Activated CD4-positive, alpha-beta T cell treated with anti-CD3 and anti-CD28 coated beads for 36 hours (primary cell): ENCODE measurements at regions not wholly inside any gene's neighbourhood (a gene's known extent, or its start where the extent isn't known, plus 50 kb on each side); places are given as distances from the start of the nearest gene placed in this dataset.

ENCODE experiments used
- ATAC-seq: fragments of 200-7000 bp; cut with Tn5 transposase; one replicate; pipeline ENCODE4 v1.10.0; 2021; ENCODE audit warnings: mild to moderate bottlenecking, moderate library complexity
- CTCF ChIA-PET: fragments of 350-600 bp; sonication (Branson Sonifier 250); formaldehyde crosslinking; loops from one replicate; lab custom pipeline; 2021; ENCODE audit warnings: antibody characterized with exemption; lab: Charles Lee
- POLR2A ChIA-PET: fragments of 350-600 bp; sonication (Branson Sonifier 250); formaldehyde crosslinking; loops from one replicate; lab custom pipeline; 2021; ENCODE audit warnings: antibody characterized with exemption, inconsistent platforms; lab: Charles Lee
- DNase-seq: peaks from one replicate; pipeline ENCODE4 v3.0.0-alpha.2; 2020
- H3K27ac Mint-ChIP-seq: one replicate; pipeline ENCODE4 v1.8.0; 2021; ENCODE audit warnings: mixed read lengths
- H3K27me3 Mint-ChIP-seq: one replicate; pipeline ENCODE4 v1.8.0; 2021; ENCODE audit warnings: mixed read lengths
- H3K36me3 Mint-ChIP-seq: one replicate; pipeline ENCODE4 v1.8.0; 2021; ENCODE audit warnings: low read depth, mixed read lengths
- H3K4me1 Mint-ChIP-seq: one replicate; pipeline ENCODE4 v1.8.0; 2021; ENCODE audit warnings: mixed read lengths
- H3K4me3 Mint-ChIP-seq: one replicate; pipeline ENCODE4 v1.8.0; 2021; ENCODE audit warnings: mild to moderate bottlenecking, moderate library complexity, mixed read lengths
- H3K9me3 Mint-ChIP-seq: one replicate; pipeline ENCODE4 v1.8.0; 2021; ENCODE audit warnings: low read depth, mixed read lengths
- intact Hi-C, 2 experiments: fragments of 100-400 bp; cut with DNase I in 1 of 2; cut with micrococcal nuclease in 1 of 2; formaldehyde crosslinking; loops; one replicate each; pipeline versions ENCODE4 v1.14.2 to v1.15.1; 2022 to 2024; cut with DNase I, micrococcal nuclease

- Mint-ChIP-seq H3K27me3 (no peaks in the 10 kb centered on the region), H3K4me3 (no peak overlapping the region), H3K36me3 (no peaks in the 10 kb centered on the region), H3K4me1 (no peaks in the 10 kb centered on the region), H3K9me3 (peaks cover 4% of the 10 kb centered on the region), H3K27ac (no peak overlapping the region)
- ChIA-PET CTCF (no interaction called here), POLR2A (no interaction called here)
- ATAC-seq (no peak), DNase-seq (no peak)
- intact Hi-C loops, result no loop called here
Observed at GRCh38 chr5:125582352-125582751, 835.9 kb upstream of the ZNF608 start.

DNA sequence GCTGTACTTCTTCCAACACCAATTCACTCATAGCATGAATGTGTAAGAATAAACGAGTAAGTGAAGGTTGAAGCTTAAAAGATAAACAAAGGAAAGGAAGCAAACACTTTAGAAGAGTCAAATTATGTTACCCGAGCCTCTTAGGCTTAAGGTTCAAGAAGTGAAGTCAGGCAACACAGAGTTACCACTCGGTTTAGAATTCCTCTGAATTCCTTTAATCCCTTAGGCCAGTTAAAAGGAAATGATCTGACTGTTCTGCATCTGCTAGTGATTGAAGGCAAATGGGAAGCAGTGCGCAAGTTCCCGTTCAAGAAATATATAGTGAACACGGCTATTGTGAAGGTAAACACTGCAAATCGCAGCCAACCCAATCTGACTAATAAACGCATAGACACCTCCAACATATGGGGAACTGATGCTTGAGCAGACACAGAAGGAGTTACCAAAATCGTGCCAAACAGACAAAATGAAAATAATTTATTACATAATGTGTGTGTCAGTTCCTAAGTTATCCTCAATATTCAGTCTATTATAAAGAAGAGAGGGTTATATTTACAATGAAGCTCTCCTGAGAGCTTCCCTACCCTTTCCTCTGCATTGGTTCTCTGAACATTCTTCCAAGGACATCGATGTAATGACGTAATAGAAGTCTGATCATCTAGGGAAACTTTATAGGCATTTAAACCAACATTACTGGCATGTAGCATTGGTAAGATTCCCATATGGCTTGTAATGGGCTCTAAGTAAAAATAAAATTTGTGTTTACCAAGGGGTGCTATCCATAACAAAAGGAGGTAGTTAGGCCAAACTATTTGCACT lies 837.1 kb upstream of the ZNF608 start:
- DNase-seq (no peak), ATAC-seq (no peak)
- Mint-ChIP-seq H3K4me3 (no peak overlapping the region), H3K4me1 (no peaks in the 10 kb centered on the region), H3K27me3 (no peaks in the 10 kb centered on the region), H3K27ac (no peak overlapping the region), H3K9me3 (peaks cover 4% of the 10 kb centered on the region), H3K36me3 (no peaks in the 10 kb centered on the region)
- ChIA-PET CTCF (no interaction called here), POLR2A (no interaction called here)
- intact Hi-C loops, result no loop called here

- H3K27me3 Mint-ChIP-seq, result no peaks in the 10 kb centered on the region
- ChIA-PET CTCF (no interaction called here), POLR2A (no interaction called here)
- peaks cover 4% of the 10 kb centered on the region for H3K9me3 Mint-ChIP-seq
- no peaks in the 10 kb centered on the region for H3K4me1 Mint-ChIP-seq
- ATAC-seq (no peak), DNase-seq (no peak)
- H3K4me3 Mint-ChIP-seq, result no peak overlapping the region
- no peaks in the 10 kb centered on the region for H3K36me3 Mint-ChIP-seq
- H3K27ac Mint-ChIP-seq, result no peak overlapping the region
- intact Hi-C loops, result no loop called here
Observed at GRCh38 chr5:125584140-125584520, 837.7 kb upstream of the ZNF608 start.

GRCh38 chr5:125587631-125588030 lies 835.6 kb upstream of the GRAMD2B start:
- DNase-seq, result no peak
- no peak overlapping the region for H3K27ac Mint-ChIP-seq
- no peaks in the 10 kb centered on the region for H3K36me3 Mint-ChIP-seq
- H3K9me3 Mint-ChIP-seq, result peaks cover 7% of the 10 kb centered on the region
- H3K4me1 Mint-ChIP-seq, result no peaks in the 10 kb centered on the region
- no peak overlapping the region for H3K4me3 Mint-ChIP-seq
- intact Hi-C loops, result no loop called here
- CTCF ChIA-PET, result no interaction called here
- no peak for ATAC-seq
- no peaks in the 10 kb centered on the region for H3K27me3 Mint-ChIP-seq
- POLR2A ChIA-PET, result no interaction called here

DNA sequence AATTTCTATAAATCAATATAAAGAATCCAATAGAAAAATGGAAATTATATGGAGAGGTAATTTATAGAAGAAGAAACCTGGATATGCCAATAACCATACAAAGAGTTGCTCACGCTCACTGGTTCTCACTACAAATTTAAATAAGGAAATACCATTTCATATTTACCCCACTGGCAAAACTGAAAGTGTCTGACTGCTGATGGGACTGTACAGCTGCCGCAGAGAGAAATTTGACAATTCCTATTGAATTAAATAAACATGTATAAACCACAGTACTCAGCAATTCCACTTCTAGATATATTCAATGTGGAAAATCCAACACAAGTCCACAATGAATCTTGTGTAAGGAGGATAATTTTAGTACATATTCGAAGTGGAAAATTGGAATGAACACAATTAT lies 830.4 kb upstream of the GRAMD2B start:
- no peaks in the 10 kb centered on the region for H3K4me1 Mint-ChIP-seq
- intact Hi-C loops, result no loop called here
- H3K36me3 Mint-ChIP-seq, result no peaks in the 10 kb centered on the region
- DNase-seq (no peak), ATAC-seq (no peak)
- POLR2A ChIA-PET, result no interaction called here
- no peaks in the 10 kb centered on the region for H3K27me3 Mint-ChIP-seq
- CTCF ChIA-PET, result interaction anchor here (1.0 kb wide), 1 partner anchor 13 kb away, joined by 3 read pairs; no protein-coding TSS in a partner anchor
- H3K27ac Mint-ChIP-seq, result no peak overlapping the region
- H3K4me3 Mint-ChIP-seq, result no peak overlapping the region
- H3K9me3 Mint-ChIP-seq, result peaks cover 3% of the 10 kb centered on the region

- no peaks in the 10 kb centered on the region for H3K4me1 Mint-ChIP-seq
- no peaks in the 10 kb centered on the region for H3K27me3 Mint-ChIP-seq
- ATAC-seq (no peak), DNase-seq (no peak)
- no peak overlapping the region for H3K4me3 Mint-ChIP-seq
- ChIA-PET CTCF (no interaction called here), POLR2A (no interaction called here)
- H3K9me3 Mint-ChIP-seq, result peaks cover 3% of the 10 kb centered on the region
- intact Hi-C loops, result no loop called here
- no peaks in the 10 kb centered on the region for H3K36me3 Mint-ChIP-seq
- H3K27ac Mint-ChIP-seq, result no peak overlapping the region
Observed at GRCh38 chr5:125595095-125595494, 828.1 kb upstream of the GRAMD2B start.

DNA sequence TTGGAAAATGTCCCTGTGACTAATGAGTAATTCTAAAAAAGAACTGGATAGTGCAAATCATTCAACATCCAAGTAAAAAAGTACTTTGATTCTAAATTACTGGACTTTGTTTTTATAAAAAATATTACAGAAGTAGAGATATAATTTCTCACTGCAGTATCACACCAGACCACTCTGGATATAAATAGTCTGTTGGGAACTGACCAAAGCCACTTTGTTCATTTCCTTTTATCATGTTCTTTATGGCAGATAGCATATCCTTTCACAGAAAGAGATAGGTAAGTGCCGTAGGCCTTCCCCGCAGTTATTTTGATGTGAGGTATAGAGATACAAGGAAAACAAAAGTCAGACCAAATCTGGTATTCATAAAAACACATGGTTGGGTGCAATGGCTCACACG lies 827.4 kb upstream of the GRAMD2B start:
- ATAC-seq (no peak), DNase-seq (no peak)
- POLR2A ChIA-PET, result no interaction called here
- no peak overlapping the region for H3K27ac Mint-ChIP-seq
- H3K36me3 Mint-ChIP-seq, result no peaks in the 10 kb centered on the region
- CTCF ChIA-PET, result no interaction called here
- no peaks in the 10 kb centered on the region for H3K4me1 Mint-ChIP-seq
- intact Hi-C loops, result no loop called here
- H3K27me3 Mint-ChIP-seq, result no peaks in the 10 kb centered on the region
- no peaks in the 10 kb centered on the region for H3K9me3 Mint-ChIP-seq
- no peak overlapping the region for H3K4me3 Mint-ChIP-seq

GRCh38 chr5:125597338-125597737 lies 825.9 kb upstream of the GRAMD2B start:
- no peak overlapping the region for H3K4me3 Mint-ChIP-seq
- intact Hi-C loops, result no loop called here
- no peak overlapping the region for H3K27ac Mint-ChIP-seq
- H3K9me3 Mint-ChIP-seq, result no peaks in the 10 kb centered on the region
- DNase-seq (no peak), ATAC-seq (no peak)
- H3K4me1 Mint-ChIP-seq, result no peaks in the 10 kb centered on the region
- CTCF ChIA-PET, result no interaction called here
- POLR2A ChIA-PET, result no interaction called here
- H3K27me3 Mint-ChIP-seq, result no peaks in the 10 kb centered on the region
- no peaks in the 10 kb centered on the region for H3K36me3 Mint-ChIP-seq

DNA sequence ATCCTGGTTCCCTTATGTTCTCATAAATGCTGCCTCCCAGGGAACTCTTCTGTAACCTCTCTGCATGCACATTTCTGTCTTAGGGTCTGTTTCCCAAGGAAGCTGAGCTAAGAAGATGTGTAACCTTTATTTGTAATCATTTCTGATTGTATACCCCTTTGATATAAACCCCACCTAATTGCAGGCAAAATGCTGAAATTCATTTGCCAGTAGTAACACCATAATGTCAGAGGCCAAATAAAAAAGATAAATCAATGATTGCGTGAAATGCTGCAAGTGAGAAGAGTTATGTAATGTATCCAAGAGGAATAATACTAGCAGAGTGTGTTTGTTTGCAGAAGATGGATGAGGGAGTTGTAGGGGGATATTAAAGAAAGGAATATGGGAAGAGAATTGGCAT lies 822.6 kb upstream of the GRAMD2B start:
- Mint-ChIP-seq H3K27me3 (no peaks in the 10 kb centered on the region), H3K36me3 (no peaks in the 10 kb centered on the region), H3K4me1 (no peaks in the 10 kb centered on the region), H3K9me3 (no peaks in the 10 kb centered on the region), H3K4me3 (no peak overlapping the region), H3K27ac (no peak overlapping the region)
- CTCF ChIA-PET, result no interaction called here
- no peak for DNase-seq
- intact Hi-C loops, result no loop called here
- no peak for ATAC-seq
- POLR2A ChIA-PET, result no interaction called here

- Mint-ChIP-seq H3K9me3 (no peaks in the 10 kb centered on the region), H3K27me3 (no peaks in the 10 kb centered on the region), H3K4me3 (no peak overlapping the region), H3K27ac (no peak overlapping the region), H3K36me3 (no peaks in the 10 kb centered on the region), H3K4me1 (no peaks in the 10 kb centered on the region)
- ATAC-seq (no peak), DNase-seq (no peak)
- intact Hi-C loops, result no loop called here
- ChIA-PET POLR2A (no interaction called here), CTCF (no interaction called here)
Observed at GRCh38 chr5:125602184-125602583, 821.0 kb upstream of the GRAMD2B start.

- ChIA-PET POLR2A (no interaction called here), CTCF (no interaction called here)
- DNase-seq (no peak), ATAC-seq (no peak)
- H3K36me3 Mint-ChIP-seq, result no peaks in the 10 kb centered on the region
- no peak overlapping the region for H3K27ac Mint-ChIP-seq
- intact Hi-C loops, result no loop called here
- no peaks in the 10 kb centered on the region for H3K9me3 Mint-ChIP-seq
- H3K4me3 Mint-ChIP-seq, result no peak overlapping the region
- H3K4me1 Mint-ChIP-seq, result no peaks in the 10 kb centered on the region
- no peaks in the 10 kb centered on the region for H3K27me3 Mint-ChIP-seq
Observed at GRCh38 chr5:125603321-125603720, 819.9 kb upstream of the GRAMD2B start.

DNA sequence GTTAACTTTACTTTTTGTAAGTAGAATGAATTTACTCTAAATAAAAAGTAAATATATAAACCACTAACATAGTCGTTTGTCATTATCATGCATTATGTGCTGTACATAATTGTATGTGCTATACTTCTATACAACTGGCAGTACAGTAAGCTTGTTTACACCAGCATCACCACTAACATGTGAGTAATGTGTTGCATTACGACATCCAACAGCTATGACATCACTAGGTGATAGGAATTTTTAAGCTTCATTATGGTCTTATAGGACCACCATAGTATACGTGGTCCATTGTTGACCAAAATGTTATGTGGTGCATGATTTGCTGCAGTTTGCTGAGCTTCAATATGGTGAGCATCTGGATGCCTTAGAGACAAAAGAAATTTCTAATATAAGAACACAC lies 819.1 kb upstream of the GRAMD2B start:
- CTCF ChIA-PET, result no interaction called here
- H3K4me1 Mint-ChIP-seq, result no peaks in the 10 kb centered on the region
- no peaks in the 10 kb centered on the region for H3K27me3 Mint-ChIP-seq
- POLR2A ChIA-PET, result no interaction called here
- H3K36me3 Mint-ChIP-seq, result no peaks in the 10 kb centered on the region
- H3K9me3 Mint-ChIP-seq, result no peaks in the 10 kb centered on the region
- no peak overlapping the region for H3K27ac Mint-ChIP-seq
- intact Hi-C loops, result no loop called here
- H3K4me3 Mint-ChIP-seq, result no peak overlapping the region
- DNase-seq, result no peak
- ATAC-seq, result no peak
